ENCODE measurements at regions not wholly inside any gene's neighbourhood (a gene's known extent, or its start where the extent isn't known, plus 50 kb on each side); places are given as distances from the start of the nearest gene placed in this dataset.

- no peak for DNase-seq (ENCODE audit: low read depth in 2 of 2)
These were observed 583.5 kb upstream of the MKI67 start for GRCh38 chr10:128709686-128710085.

- no peak for DNase-seq (ENCODE audit: low read depth in 2 of 2)
These were observed 584.0 kb upstream of the MKI67 start for GRCh38 chr10:128710098-128710797.

- DNase-seq (ENCODE audit: low read depth in 2 of 2), result no peak
These were observed 584.6 kb upstream of the MKI67 start for GRCh38 chr10:128710798-128711183.

GRCh38 chr10:128711806-128712205, 585.6 kb upstream of the MKI67 start:
- DNase-seq (ENCODE audit: low read depth in 2 of 2), result no peak

GRCh38 chr10:128712661-128713400, 586.6 kb upstream of the MKI67 start:
- no peak for DNase-seq (ENCODE audit: low read depth in 2 of 2)

GRCh38 chr10:128713471-128713870, 587.2 kb upstream of the MKI67 start:
- no peak for DNase-seq (ENCODE audit: low read depth in 2 of 2)

GRCh38 chr10:128713874-128714570, 587.8 kb upstream of the MKI67 start:
- DNase-seq (ENCODE audit: low read depth in 2 of 2), result no peak

GRCh38 chr10:128714644-128715415, 588.6 kb upstream of the MKI67 start:
- DNase-seq (ENCODE audit: low read depth in 2 of 2), result no peak

- DNase-seq (ENCODE audit: low read depth in 2 of 2), result no peak
These were observed 590.0 kb upstream of the MKI67 start for GRCh38 chr10:128716181-128716580.

- DNase-seq (ENCODE audit: low read depth in 2 of 2), result no peak
These were observed 595.8 kb upstream of the MKI67 start for GRCh38 chr10:128721963-128722445.

- no peak for DNase-seq (ENCODE audit: low read depth in 2 of 2)
These were observed 596.7 kb upstream of the MKI67 start for GRCh38 chr10:128722947-128723346.

- no peak for DNase-seq (ENCODE audit: low read depth in 2 of 2)
These were observed 597.5 kb upstream of the MKI67 start for GRCh38 chr10:128723631-128724205.

- DNase-seq (ENCODE audit: low read depth in 2 of 2), result no peak
These were observed 599.3 kb upstream of the MKI67 start for GRCh38 chr10:128725531-128725930.

GRCh38 chr10:128727114-128727513, 600.9 kb upstream of the MKI67 start:
- no peak for DNase-seq (ENCODE audit: low read depth in 2 of 2)

GRCh38 chr10:128729910-128730420, 603.7 kb upstream of the MKI67 start:
- DNase-seq (ENCODE audit: low read depth in 2 of 2), result no peak

GRCh38 chr10:128730922-128731321, 604.7 kb upstream of the MKI67 start:
- DNase-seq (ENCODE audit: low read depth in 2 of 2), result no peak

- DNase-seq (ENCODE audit: low read depth in 2 of 2), result no peak
These were observed 607.9 kb upstream of the MKI67 start for GRCh38 chr10:128734161-128734560.

GRCh38 chr10:128734734-128735133, 608.5 kb upstream of the MKI67 start:
- no peak for DNase-seq (ENCODE audit: low read depth in 2 of 2)

GRCh38 chr10:128735996-128736395, 609.8 kb upstream of the MKI67 start:
- DNase-seq (ENCODE audit: low read depth in 2 of 2), result no peak

- DNase-seq (ENCODE audit: low read depth in 2 of 2), result no peak
These were observed 612.2 kb upstream of the MKI67 start for GRCh38 chr10:128738386-128738915.

GRCh38 chr10:128739930-128740329, 613.7 kb upstream of the MKI67 start:
- DNase-seq (ENCODE audit: low read depth in 2 of 2), result no peak
